Stimulated activated naive CD8-positive, alpha-beta T cell treated with anti-CD3 and anti-CD28 coated beads, Interleukin-15, Interleukin-2, amounts not matched to agents 100 ng/mL and 50 ng/mL, for 24 hours (primary cell): ENCODE measurements at regions not wholly inside any gene's neighbourhood (a gene's known extent, or its start where the extent isn't known, plus 50 kb on each side); places are given as distances from the start of the nearest gene placed in this dataset.

Experiments used
- H3K27ac Mint-ChIP-seq: one replicate; pipeline ENCODE4 v1.8.0; 2021; ENCODE audit warnings: mild to moderate bottlenecking, mixed read lengths
- H3K27me3 Mint-ChIP-seq: one replicate; pipeline ENCODE4 v1.8.0; 2021; ENCODE audit warnings: mixed read lengths
- H3K36me3 Mint-ChIP-seq: one replicate; pipeline ENCODE4 v1.8.0; 2021; ENCODE audit warnings: low read depth, mixed read lengths
- H3K4me1 Mint-ChIP-seq: one replicate; pipeline ENCODE4 v1.8.0; 2021; ENCODE audit warnings: low read depth, mixed read lengths
- H3K4me3 Mint-ChIP-seq: one replicate; pipeline ENCODE4 v1.8.0; 2021; ENCODE audit warnings: mild to moderate bottlenecking, mixed read lengths
- H3K9me3 Mint-ChIP-seq: one replicate; pipeline ENCODE4 v1.8.0; 2021; ENCODE audit warnings: mixed read lengths

- H3K27ac Mint-ChIP-seq = no peak overlapping the region
These were observed 715.0 kb upstream of the IGFBP3 start for GRCh38 chr7:46636022-46636421.

DNA sequence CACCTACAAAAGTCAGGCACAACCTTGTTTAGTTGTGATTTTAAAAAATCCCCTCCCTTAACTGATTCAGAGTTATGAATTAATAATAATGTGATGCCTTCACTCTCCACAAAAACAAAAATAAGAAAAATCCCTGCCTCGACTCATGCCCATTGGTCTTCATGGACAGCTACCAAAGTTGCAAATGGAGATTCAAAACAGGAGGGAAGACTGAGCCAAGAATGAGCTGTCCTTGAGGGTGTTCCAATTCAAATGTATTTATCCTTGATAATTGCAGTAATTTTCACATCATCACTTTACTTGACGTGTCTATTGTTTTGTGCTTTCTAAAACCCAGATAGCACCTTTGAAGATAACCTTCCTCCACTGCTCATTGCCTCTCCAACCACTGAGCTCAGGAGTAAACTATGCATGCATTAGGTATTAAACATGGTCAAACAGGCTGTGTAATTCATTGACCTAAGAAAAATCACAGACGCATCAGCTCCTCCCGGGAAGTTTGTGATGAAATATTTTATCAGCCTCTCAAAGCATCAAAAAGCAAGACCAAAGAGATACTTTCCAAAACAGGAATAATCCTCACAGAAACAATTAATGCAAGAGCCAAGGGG is 712.7 kb upstream of the IGFBP3 start:
- H3K4me3 Mint-ChIP-seq = no peak overlapping the region
- no peaks in the 10 kb centered on the region for H3K27me3 Mint-ChIP-seq
- H3K4me1 Mint-ChIP-seq = no peaks in the 10 kb centered on the region
- peaks cover 5% of the 10 kb centered on the region for H3K9me3 Mint-ChIP-seq
- H3K27ac Mint-ChIP-seq = no peak overlapping the region
- no peaks in the 10 kb centered on the region for H3K36me3 Mint-ChIP-seq

More at GRCh38 chr7:46636022-46636421, 715.0 kb upstream of the IGFBP3 start:
- H3K4me1 Mint-ChIP-seq = no peaks in the 10 kb centered on the region
- no peaks in the 10 kb centered on the region for H3K36me3 Mint-ChIP-seq
- H3K4me3 Mint-ChIP-seq = no peak overlapping the region
- H3K9me3 Mint-ChIP-seq = peaks cover 9% of the 10 kb centered on the region
- H3K27me3 Mint-ChIP-seq = no peaks in the 10 kb centered on the region

GRCh38 chr7:46633200-46633599 is 712.1 kb upstream of the IGFBP3 start:
- Mint-ChIP-seq H3K36me3 (no peaks in the 10 kb centered on the region), H3K4me1 (no peaks in the 10 kb centered on the region), H3K9me3 (peaks cover 5% of the 10 kb centered on the region), H3K27ac (no peak overlapping the region), H3K4me3 (no peak overlapping the region), H3K27me3 (no peaks in the 10 kb centered on the region)

DNA sequence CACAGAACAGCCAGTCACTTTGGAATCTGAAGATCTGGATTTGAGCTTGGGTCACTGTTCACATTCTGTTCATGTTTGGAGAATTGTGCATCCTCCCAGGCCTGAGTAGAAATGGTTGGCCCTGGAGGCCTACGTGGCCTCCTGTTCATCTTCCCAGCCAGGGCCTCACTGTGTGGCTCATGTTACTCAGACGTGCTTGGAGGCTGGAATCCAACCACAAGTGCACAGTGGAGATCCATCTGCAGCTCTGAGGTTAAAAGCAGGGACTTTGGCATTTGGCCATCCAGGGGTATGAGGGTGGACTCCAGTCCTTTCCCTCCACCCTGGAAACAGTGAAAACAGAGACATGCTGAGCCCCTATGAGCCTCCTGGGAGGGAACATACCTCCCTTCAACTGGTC is 709.0 kb upstream of the IGFBP3 start:
- no peak overlapping the region for H3K27ac Mint-ChIP-seq
- H3K36me3 Mint-ChIP-seq = no peaks in the 10 kb centered on the region
- H3K27me3 Mint-ChIP-seq = no peaks in the 10 kb centered on the region
- no peak overlapping the region for H3K4me3 Mint-ChIP-seq
- peaks cover 5% of the 10 kb centered on the region for H3K9me3 Mint-ChIP-seq
- H3K4me1 Mint-ChIP-seq = no peaks in the 10 kb centered on the region

DNA sequence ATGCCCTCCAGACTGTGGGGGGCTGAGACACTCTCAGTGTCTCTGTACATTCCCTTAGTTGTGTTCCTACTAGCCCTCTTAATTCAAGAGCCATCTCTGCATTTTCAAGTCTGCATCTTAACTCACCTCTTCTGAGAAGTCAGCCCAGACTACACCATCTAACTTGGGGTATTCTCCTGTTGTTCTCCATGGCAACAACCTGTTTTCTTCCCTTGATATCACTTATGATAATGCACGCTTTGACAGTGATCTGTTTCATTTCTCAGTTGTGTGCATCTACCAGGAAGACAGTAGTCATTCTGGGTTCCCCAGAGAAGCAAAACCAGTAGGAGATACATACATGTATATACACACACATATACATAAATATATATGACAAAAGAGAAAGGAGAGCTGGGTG is 707.3 kb upstream of the IGFBP3 start:
- Mint-ChIP-seq H3K27me3 (no peaks in the 10 kb centered on the region), H3K27ac (no peak overlapping the region), H3K4me1 (no peaks in the 10 kb centered on the region), H3K36me3 (no peaks in the 10 kb centered on the region), H3K9me3 (peaks cover 5% of the 10 kb centered on the region), H3K4me3 (no peak overlapping the region)

DNA sequence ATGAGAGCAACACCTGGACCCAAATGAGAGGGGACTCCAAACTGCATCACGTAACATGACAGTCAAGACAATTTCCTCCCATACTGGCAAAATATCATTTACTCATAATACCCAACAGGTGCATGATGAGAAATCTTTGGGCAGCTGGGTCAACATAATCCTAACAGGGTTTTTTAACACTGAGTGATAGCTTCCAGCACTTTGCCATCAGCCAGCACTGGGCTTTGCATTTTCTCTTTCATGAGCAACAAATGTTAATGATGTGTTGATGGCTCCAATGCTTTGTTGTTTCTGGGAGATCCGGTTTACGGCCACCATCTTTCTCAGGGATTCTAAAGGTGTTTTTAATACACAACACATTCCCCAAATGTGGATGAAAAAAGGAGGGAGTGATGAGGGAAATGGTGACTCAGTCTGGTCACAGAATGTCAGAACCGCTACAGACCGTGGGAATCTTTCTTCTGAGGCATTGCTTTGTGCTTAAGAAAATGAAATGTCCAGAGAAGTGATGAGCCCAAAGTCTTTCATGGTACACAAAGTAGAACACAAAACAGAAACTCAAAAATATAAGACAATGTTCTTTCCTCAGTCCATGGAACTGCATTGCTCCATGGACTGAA is 705.7 kb upstream of the IGFBP3 start:
- H3K4me1 Mint-ChIP-seq = no peaks in the 10 kb centered on the region
- no peaks in the 10 kb centered on the region for H3K9me3 Mint-ChIP-seq
- no peaks in the 10 kb centered on the region for H3K27me3 Mint-ChIP-seq
- no peaks in the 10 kb centered on the region for H3K36me3 Mint-ChIP-seq
- H3K4me3 Mint-ChIP-seq = no peak overlapping the region
- no peak overlapping the region for H3K27ac Mint-ChIP-seq

GRCh38 chr7:46626261-46626660 is 705.2 kb upstream of the IGFBP3 start:
- Mint-ChIP-seq H3K4me3 (no peak overlapping the region), H3K27ac (no peak overlapping the region), H3K36me3 (no peaks in the 10 kb centered on the region), H3K27me3 (no peaks in the 10 kb centered on the region), H3K4me1 (no peaks in the 10 kb centered on the region), H3K9me3 (no peaks in the 10 kb centered on the region)

- no peak overlapping the region for H3K4me3 Mint-ChIP-seq
- no peaks in the 10 kb centered on the region for H3K27me3 Mint-ChIP-seq
- H3K36me3 Mint-ChIP-seq = no peaks in the 10 kb centered on the region
These were observed 704.0 kb upstream of the IGFBP3 start for GRCh38 chr7:46625032-46625431.

GRCh38 chr7:46622251-46622650 is 701.2 kb upstream of the IGFBP3 start:
- Mint-ChIP-seq H3K4me1 (no peaks in the 10 kb centered on the region), H3K27me3 (no peaks in the 10 kb centered on the region), H3K4me3 (no peak overlapping the region), H3K9me3 (no peaks in the 10 kb centered on the region), H3K27ac (no peak overlapping the region), H3K36me3 (no peaks in the 10 kb centered on the region)

More at GRCh38 chr7:46625032-46625431, 704.0 kb upstream of the IGFBP3 start:
- Mint-ChIP-seq H3K9me3 (no peaks in the 10 kb centered on the region), H3K4me1 (no peaks in the 10 kb centered on the region), H3K27ac (no peak overlapping the region)

- Mint-ChIP-seq H3K27me3 (no peaks in the 10 kb centered on the region), H3K4me1 (no peaks in the 10 kb centered on the region), H3K27ac (no peak overlapping the region), H3K36me3 (no peaks in the 10 kb centered on the region), H3K9me3 (no peaks in the 10 kb centered on the region), H3K4me3 (no peak overlapping the region)
These were observed 698.7 kb upstream of the IGFBP3 start for GRCh38 chr7:46619723-46620310.

GRCh38 chr7:46616636-46617035 is 695.6 kb upstream of the IGFBP3 start:
- peaks cover 6% of the 10 kb centered on the region for H3K9me3 Mint-ChIP-seq
- H3K4me3 Mint-ChIP-seq = no peak overlapping the region
- no peak overlapping the region for H3K27ac Mint-ChIP-seq
- no peaks in the 10 kb centered on the region for H3K36me3 Mint-ChIP-seq
- H3K27me3 Mint-ChIP-seq = no peaks in the 10 kb centered on the region
- H3K4me1 Mint-ChIP-seq = no peaks in the 10 kb centered on the region

DNA sequence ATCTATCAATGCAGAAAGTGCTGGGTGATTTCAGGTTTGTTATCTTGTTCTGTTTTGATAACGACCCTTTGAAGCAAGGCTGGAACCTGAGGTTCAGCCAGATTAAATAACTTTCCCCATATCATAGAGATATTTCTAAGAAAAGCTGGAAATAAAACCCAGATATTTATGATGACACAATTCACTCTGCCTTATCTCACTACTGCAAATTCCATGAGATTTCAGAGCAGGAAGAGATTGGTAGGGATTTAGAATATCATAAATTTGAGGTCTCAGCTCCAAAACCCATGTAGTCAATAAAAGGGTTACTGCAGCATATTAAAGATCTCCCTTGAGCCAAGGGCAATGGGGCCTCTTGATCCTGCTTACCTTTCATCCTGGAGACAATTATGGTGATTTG is 692.5 kb upstream of the IGFBP3 start:
- no peak overlapping the region for H3K27ac Mint-ChIP-seq
- peaks cover 6% of the 10 kb centered on the region for H3K9me3 Mint-ChIP-seq
- H3K4me1 Mint-ChIP-seq = no peaks in the 10 kb centered on the region
- no peaks in the 10 kb centered on the region for H3K36me3 Mint-ChIP-seq
- H3K27me3 Mint-ChIP-seq = no peaks in the 10 kb centered on the region
- H3K4me3 Mint-ChIP-seq = no peak overlapping the region

DNA sequence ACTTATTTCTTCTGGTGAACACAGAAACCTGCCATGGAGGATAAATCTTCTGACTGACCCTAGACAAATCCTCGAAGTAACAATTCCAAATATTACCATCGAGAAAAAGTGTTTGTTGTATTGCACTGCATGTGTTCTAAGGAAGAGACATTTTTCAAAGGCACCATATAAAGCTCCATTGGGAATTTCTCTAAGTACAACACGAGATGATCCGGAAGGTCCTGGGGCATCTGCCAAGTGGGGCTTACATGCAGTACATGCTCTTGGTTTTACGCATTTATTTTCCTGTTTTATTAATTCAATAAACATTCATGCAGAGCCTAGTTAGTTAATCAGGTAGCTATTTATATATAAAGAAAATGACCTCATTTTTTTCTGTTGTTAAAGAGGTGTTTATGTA is 692.0 kb upstream of the IGFBP3 start:
- H3K4me1 Mint-ChIP-seq = no peaks in the 10 kb centered on the region
- H3K36me3 Mint-ChIP-seq = no peaks in the 10 kb centered on the region
- peaks cover 6% of the 10 kb centered on the region for H3K9me3 Mint-ChIP-seq
- no peak overlapping the region for H3K27ac Mint-ChIP-seq
- no peaks in the 10 kb centered on the region for H3K27me3 Mint-ChIP-seq
- no peak overlapping the region for H3K4me3 Mint-ChIP-seq

DNA sequence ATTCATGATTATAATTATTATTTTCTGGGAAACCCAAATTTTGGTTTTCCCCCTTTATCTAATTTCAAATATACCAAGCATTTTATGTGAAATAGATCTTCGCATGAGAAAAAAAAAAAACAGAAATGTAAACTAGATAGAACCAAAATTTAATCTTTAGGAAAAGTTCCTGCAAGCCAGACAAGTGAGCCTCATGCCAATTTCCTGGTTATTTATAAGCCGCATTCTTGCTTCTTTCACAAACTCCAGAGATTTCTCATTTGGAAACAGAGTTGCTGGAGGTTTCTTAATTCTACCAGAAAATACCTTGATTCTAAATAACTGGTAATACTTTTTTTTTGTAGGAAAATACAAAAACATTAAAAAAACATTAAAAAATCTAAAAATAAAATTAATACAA is 690.4 kb upstream of the IGFBP3 start:
- H3K4me1 Mint-ChIP-seq = no peaks in the 10 kb centered on the region
- H3K36me3 Mint-ChIP-seq = no peaks in the 10 kb centered on the region
- no peak overlapping the region for H3K4me3 Mint-ChIP-seq
- H3K27me3 Mint-ChIP-seq = no peaks in the 10 kb centered on the region
- peaks cover 6% of the 10 kb centered on the region for H3K9me3 Mint-ChIP-seq
- no peak overlapping the region for H3K27ac Mint-ChIP-seq

DNA sequence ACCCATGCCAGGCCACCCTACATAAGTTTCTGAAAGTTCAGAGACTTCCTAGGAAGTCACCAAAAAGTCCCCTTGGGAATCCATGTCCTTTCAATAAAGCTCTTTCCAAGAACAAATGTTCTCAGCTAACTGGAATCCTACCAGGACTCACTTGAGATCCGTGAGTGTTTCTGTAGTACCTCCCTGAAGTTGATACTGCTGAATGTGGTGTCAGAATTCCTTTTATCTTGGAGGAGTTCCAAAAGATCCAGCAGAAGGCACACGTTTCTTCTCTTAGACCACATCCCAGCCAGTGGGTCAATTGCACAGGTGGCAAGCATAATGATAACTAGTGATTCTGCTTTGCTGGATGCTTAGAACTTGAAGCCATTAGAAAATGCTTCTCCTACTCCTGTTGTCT is 689.7 kb upstream of the IGFBP3 start:
- Mint-ChIP-seq H3K4me1 (no peaks in the 10 kb centered on the region), H3K36me3 (no peaks in the 10 kb centered on the region), H3K9me3 (peaks cover 6% of the 10 kb centered on the region), H3K4me3 (no peak overlapping the region), H3K27ac (no peak overlapping the region), H3K27me3 (no peaks in the 10 kb centered on the region)

GRCh38 chr7:46607176-46607575 is 686.1 kb upstream of the IGFBP3 start:
- Mint-ChIP-seq H3K4me3 (no peak overlapping the region), H3K9me3 (no peaks in the 10 kb centered on the region), H3K4me1 (no peaks in the 10 kb centered on the region), H3K27ac (no peak overlapping the region), H3K36me3 (no peaks in the 10 kb centered on the region), H3K27me3 (no peaks in the 10 kb centered on the region)
